D721Med (cell line): ENCODE measurements at regions not wholly inside any gene's neighbourhood (a gene's known extent, or its start where the extent isn't known, plus 50 kb on each side); places are given as distances from the start of the nearest gene placed in this dataset.

Source experiments
- DNase-seq: peaks from one replicate; pipeline ENCODE4 v3.0.0; 2011; ENCODE audit warnings: low spot score; ENCODE audit not compliant: insufficient read length
- FAIRE-seq: peaks from 2 replicates; lab custom pipeline; 2011; peaks lifted over from hg19 to GRCh38; lab: Jason Lieb, UNC
- TF ChIP-seq, protein P1 (sequence below): IDR thresholded peaks from 2 replicates; pipeline ENCODE4 v1.5.1; 2012; ENCODE audit warnings: mild to moderate bottlenecking, control low read depth; ENCODE audit not compliant: insufficient read depth; ENCODE audit errors: missing control alignments

DNA sequence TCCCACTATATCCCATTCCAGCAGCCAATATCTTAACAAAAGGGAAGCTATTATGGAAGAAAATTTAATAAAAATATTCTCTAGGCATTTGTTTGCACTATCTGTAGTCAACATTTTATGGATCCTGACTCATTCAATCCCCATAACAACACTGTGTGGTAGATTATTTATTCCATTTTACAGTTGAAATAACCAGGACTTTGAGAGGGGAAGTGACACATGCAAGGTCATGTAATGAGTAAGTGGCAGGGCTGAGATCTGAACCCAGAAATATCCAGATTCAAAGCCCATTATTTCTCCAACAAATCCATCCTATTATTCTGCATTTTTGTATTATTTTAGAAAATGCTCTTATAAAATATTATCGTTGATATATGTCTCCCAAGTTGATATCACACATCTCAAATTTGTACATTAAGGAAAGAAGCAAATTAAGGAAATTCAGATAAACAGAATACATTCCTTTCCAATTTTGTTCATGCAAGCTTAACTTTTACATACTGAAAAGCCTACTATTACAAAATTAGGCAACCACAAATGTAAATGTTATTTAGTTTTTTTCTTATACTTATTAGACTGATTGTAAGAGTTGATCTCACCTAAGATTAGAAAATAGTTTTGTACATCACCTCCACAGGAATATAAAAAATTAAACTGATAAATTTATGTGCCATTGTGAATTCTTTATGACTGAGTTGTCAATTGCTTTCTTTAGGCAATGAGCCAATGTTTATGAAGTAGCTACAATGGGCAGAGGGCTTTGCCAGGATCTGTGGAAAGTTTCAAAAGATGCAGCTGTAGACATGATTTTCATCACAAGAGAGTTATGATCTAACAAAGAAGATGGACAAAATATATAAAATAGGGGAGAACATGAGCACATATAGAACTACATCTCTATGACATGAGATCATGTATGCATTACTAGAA is 55.1 kb upstream of the E2F7 start:
- TF ChIP-seq, protein P1, sequence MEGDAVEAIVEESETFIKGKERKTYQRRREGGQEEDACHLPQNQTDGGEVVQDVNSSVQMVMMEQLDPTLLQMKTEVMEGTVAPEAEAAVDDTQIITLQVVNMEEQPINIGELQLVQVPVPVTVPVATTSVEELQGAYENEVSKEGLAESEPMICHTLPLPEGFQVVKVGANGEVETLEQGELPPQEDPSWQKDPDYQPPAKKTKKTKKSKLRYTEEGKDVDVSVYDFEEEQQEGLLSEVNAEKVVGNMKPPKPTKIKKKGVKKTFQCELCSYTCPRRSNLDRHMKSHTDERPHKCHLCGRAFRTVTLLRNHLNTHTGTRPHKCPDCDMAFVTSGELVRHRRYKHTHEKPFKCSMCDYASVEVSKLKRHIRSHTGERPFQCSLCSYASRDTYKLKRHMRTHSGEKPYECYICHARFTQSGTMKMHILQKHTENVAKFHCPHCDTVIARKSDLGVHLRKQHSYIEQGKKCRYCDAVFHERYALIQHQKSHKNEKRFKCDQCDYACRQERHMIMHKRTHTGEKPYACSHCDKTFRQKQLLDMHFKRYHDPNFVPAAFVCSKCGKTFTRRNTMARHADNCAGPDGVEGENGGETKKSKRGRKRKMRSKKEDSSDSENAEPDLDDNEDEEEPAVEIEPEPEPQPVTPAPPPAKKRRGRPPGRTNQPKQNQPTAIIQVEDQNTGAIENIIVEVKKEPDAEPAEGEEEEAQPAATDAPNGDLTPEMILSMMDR: no peak
- no peak for FAIRE-seq
- no peak for DNase-seq

GRCh38 chr12:77118696-77119095 is 53.3 kb upstream of the E2F7 start:
- DNase-seq: no peak
- TF ChIP-seq, protein P1: no peak
- FAIRE-seq: no peak

DNA sequence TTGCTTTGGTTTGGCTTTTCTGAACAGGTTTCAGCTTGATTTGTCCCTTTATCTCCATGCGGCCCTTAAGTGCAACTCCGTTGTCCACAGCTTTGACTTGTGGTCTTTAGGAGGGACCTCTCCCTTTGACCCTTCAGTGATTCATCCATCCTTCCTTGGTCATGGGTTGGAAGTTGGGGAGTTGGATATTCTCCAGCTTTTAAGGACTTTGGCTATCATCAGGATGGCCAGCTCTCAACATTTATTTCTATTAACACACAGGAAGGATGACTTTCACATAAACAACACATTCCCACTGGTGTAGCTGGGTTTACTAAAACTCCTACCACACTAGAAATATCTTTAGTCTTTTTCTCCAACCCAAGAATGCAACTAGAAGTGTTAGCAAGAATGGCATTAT is 50.9 kb upstream of the E2F7 start:
- no peak for DNase-seq
- FAIRE-seq: no peak
- TF ChIP-seq, protein P1: no peak

DNA sequence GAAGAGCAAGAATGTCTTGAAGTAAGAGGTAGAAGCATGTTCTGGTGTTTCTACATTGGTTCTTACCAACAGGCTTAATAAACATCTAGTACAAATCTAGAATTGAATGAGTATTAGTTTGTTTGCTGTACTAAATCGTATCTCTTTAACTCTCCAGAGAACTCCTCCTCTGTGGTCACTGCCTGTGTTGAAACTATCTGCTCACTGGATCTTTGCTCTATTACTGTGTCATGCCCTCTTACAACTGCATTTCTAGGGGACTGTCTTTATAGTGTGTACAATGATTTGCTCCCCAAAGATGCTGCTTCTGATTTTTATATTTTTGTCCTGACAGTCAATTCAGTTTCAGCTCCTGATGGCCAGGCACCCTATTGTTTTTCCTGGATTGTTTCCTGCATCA is 50.1 kb upstream of the E2F7 start:
- FAIRE-seq: no peak
- DNase-seq: no peak
- TF ChIP-seq, protein P1: no peak
